ENCODE measurements at regions not wholly inside any gene's neighbourhood (a gene's known extent, or its start where the extent isn't known, plus 50 kb on each side); places are given as distances from the start of the nearest gene placed in this dataset.

DNA sequence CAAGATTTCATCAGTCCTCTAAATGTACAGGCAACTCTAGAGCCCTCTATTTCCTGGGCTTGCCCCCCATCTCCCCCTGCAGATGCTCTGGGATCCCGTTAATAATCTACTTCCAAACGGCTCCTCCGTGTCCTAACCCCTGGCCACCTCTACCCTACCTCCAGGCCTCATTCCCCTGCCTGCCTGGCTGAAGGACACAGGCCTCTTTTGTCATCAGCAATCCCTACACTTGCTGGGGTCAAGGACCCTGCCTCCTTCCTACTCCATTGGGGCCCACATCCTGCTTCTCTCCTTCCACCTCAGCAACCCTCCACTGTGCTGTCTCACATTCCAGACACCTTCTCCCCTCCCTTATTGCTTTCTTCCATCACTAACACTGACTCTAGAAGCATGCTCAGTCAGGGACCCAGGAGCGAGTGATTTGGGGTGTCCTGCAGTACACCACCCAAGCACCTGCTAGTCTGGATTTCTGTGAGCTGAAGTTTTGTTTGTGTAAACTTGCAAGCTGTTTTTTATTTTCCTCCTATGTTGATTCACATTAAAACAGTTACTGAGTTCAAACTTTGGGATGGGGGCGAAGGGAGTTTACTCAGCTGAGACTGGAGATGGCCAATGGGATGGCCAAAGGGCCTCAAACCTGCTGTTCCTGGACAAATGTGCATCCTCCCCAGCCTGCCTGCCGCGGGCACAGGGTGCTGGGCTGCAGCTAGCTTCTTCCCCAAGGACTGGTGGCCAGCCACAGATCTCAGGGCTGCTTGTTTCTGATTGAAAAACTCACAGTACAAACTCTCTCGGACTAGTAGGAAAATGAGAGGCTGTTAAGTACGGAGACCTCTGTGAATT lies 314.7 kb downstream of the FOXO1 start:
- no peaks in the 10 kb centered on the region; a peak in 1 of 5 replicates for H3K27me3 ChIP-seq (ENCODE audit: control insufficient read depth in 2 of 2, insufficient read depth in 2 of 2, low read length in 2 of 2)
- no peak overlapping the region for H3K4me2 ChIP-seq (ENCODE audit: insufficient read depth, low read length)
- H3K9me1 ChIP-seq (ENCODE audit: control insufficient read depth, insufficient read depth, low read length): no peaks in the 10 kb centered on the region
- POLR2A ChIA-PET: no interaction called here
- no peaks in the 10 kb centered on the region for H3K9me3 ChIP-seq (replicated peaks; ENCODE audit: control insufficient read depth, insufficient read depth, low read depth, low read length)
- no peaks in the 10 kb centered on the region for H4K20me1 ChIP-seq (replicated peaks; ENCODE audit: control insufficient read depth, insufficient read depth, low read length)
- ATAC-seq (no peak), DNase-seq (ENCODE audit: extremely low read depth in 1 of 4, low spot score in 3 of 4) (no peak), FAIRE-seq (no peak)
- 2% methylated on average over 9 of the region's 9 CpGs for WGBS (ENCODE audit: insufficient coverage, low coverage, missing lambda C conversion rate)
- H3K36me3 ChIP-seq (ENCODE audit: control insufficient read depth, insufficient read depth, low read length): no peaks in the 10 kb centered on the region
- no peak overlapping the region for H3K9ac ChIP-seq (ENCODE audit: insufficient read depth in 1 of 2, low read depth in 2 of 2, low read length in 2 of 2)
- intact Hi-C loops (cut with micrococcal nuclease): no loop called here
- CTCF ChIA-PET (ENCODE audit: low intra/inter-chr PET ratio): no interaction called here
- no TSS peak for BruUV-seq (replicated peaks)
- no peak overlapping the region for H3K4me3 ChIP-seq
- no peak overlapping the region for H2AFZ ChIP-seq (ENCODE audit: low read depth, low read length)
- H3K79me2 ChIP-seq (ENCODE audit: control insufficient read depth, insufficient read depth, low read length): no peaks in the 10 kb centered on the region
- no peak overlapping the region for H3K27ac ChIP-seq (ENCODE audit: extremely low read depth, low read depth, low read length)
- no peaks in the 10 kb centered on the region for H3K4me1 ChIP-seq (replicated peaks in 1 of 2; ENCODE audit: control insufficient read depth in 2 of 2, insufficient read depth in 2 of 2, low read length in 2 of 2)
- in situ Hi-C loops (cut with MboI): no loop called here
- TF ChIP-seq POLR2AphosphoS2 (IDR thresholded peaks at IDR 0.05; ENCODE audit: low read length) (no peak), ZNF655 (CRISPR knock-in tag; IDR thresholded peaks at IDR 0.05) (no peak), SMAD2 (IDR thresholded peaks at IDR 0.05; ENCODE audit: low read depth, low read length) (no peak), ZNF263 (CRISPR knock-in tag; IDR thresholded peaks at IDR 0.05; ENCODE audit: borderline replicate concordance) (no peak), DEAF1 (CRISPR knock-in tag; IDR thresholded peaks at IDR 0.05) (no peak), ZNF780A (CRISPR knock-in tag; IDR thresholded peaks at IDR 0.05) (no peak), ATF2 (CRISPR knock-in tag; IDR thresholded peaks at IDR 0.05) (no peak), KDM5B (IDR thresholded peaks at IDR 0.05; ENCODE audit: insufficient replicate concordance, low read depth, low read length) (no peak), ZNF134 (CRISPR knock-in tag; conservative IDR thresholded peaks at IDR 0.05) (no peak), HSF4 (CRISPR knock-in tag; IDR thresholded peaks at IDR 0.05; ENCODE audit: borderline replicate concordance) (no peak), ZNF311 (CRISPR knock-in tag; IDR thresholded peaks at IDR 0.05) (no peak), RCOR1 (IDR thresholded peaks at IDR 0.05; ENCODE audit: borderline replicate concordance in 1 of 2, low read depth in 2 of 2, low read length in 2 of 2) (no peak), TCF15 (CRISPR knock-in tag; IDR thresholded peaks at IDR 0.05) (no peak)
- TF ChIP-seq, protein P1, sequence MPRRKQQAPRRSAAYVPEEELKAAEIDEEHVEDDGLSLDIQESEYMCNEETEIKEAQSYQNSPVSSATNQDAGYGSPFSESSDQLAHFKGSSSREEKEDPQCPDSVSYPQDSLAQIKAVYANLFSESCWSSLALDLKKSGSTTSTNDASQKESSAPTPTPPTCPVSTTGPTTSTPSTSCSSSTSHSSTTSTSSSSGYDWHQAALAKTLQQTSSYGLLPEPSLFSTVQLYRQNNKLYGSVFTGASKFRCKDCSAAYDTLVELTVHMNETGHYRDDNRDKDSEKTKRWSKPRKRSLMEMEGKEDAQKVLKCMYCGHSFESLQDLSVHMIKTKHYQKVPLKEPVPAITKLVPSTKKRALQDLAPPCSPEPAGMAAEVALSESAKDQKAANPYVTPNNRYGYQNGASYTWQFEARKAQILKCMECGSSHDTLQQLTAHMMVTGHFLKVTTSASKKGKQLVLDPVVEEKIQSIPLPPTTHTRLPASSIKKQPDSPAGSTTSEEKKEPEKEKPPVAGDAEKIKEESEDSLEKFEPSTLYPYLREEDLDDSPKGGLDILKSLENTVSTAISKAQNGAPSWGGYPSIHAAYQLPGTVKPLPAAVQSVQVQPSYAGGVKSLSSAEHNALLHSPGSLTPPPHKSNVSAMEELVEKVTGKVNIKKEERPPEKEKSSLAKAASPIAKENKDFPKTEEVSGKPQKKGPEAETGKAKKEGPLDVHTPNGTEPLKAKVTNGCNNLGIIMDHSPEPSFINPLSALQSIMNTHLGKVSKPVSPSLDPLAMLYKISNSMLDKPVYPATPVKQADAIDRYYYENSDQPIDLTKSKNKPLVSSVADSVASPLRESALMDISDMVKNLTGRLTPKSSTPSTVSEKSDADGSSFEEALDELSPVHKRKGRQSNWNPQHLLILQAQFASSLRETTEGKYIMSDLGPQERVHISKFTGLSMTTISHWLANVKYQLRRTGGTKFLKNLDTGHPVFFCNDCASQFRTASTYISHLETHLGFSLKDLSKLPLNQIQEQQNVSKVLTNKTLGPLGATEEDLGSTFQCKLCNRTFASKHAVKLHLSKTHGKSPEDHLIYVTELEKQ (CRISPR knock-in tag; IDR thresholded peaks at IDR 0.05): no peak
